B cell (primary cell): ENCODE measurements at regions not wholly inside any gene's neighbourhood (a gene's known extent, or its start where the extent isn't known, plus 50 kb on each side); places are given as distances from the start of the nearest gene placed in this dataset.
A peak's percentile ranks its signal among the peaks of the same experiment; 100 is the strongest.

Source experiments
- ATAC-seq: fragments of 200-7000 bp; cut with Tn5 transposase; one replicate; pipeline ENCODE4 v1.10.0; 2021; ENCODE audit warnings: low read depth, mild to moderate bottlenecking, moderate number of reproducible peaks, moderate library complexity
- CTCF ChIA-PET: fragments of 350-600 bp; sonication (Branson Sonifier 250); formaldehyde crosslinking; loops from one replicate; lab custom pipeline; 2021; ENCODE audit warnings: antibody characterized with exemption, inconsistent platforms; lab: Charles Lee
- POLR2A ChIA-PET: fragments of 350-600 bp; sonication (Branson Sonifier 250); formaldehyde crosslinking; loops from one replicate; lab custom pipeline; 2021; ENCODE audit warnings: antibody characterized with exemption; lab: Charles Lee
- DNase-seq: peaks from one replicate; pipeline ENCODE4 v3.0.0; 2013
- H2AFZ ChIP-seq: 2 replicates; pipeline ENCODE4 v1.6.1; 2012; ENCODE audit warnings: mild to moderate bottlenecking, low read depth, low read length; ENCODE audit not compliant: insufficient read depth, poor library complexity, severe bottlenecking
- H3K27ac ChIP-seq, 2 donors: 1 replicate in 1 of 2; 2 replicates in 1 of 2; pipeline ENCODE4 v1.5.1; 2012 to 2013; ENCODE audit warnings: low read length in 2 of 2, mild to moderate bottlenecking in 2 of 2, moderate library complexity in 1 of 2
- H3K27me3 ChIP-seq, 4 experiments: fragments of 200-600 bp in 1 of 4; sonication (generic) in 1 of 4; replicated peaks in 1 of 4; 1 replicate in 2 of 4; 2 replicates in 2 of 4; pipeline versions ENCODE4 v1.6.1 to v1.7.0; 2013 to 2016; ENCODE audit warnings: low read length in 3 of 4, mild to moderate bottlenecking in 2 of 4, mixed read lengths in 1 of 4, moderate library complexity in 1 of 4; ENCODE audit not compliant: insufficient read depth in 4 of 4, control insufficient read depth in 3 of 4; ENCODE audit errors: control extremely low read depth in 1 of 4
- H3K36me3 ChIP-seq, 2 experiments: replicated peaks in 1 of 2; 1 replicate in 1 of 2; 2 replicates in 1 of 2; pipeline versions ENCODE4 v1.6.1 to v1.7.1; 2013; ENCODE audit warnings: low read length in 1 of 2; ENCODE audit not compliant: insufficient read depth in 2 of 2, control insufficient read depth in 1 of 2; ENCODE audit errors: control extremely low read depth in 1 of 2, extremely low read depth in 1 of 2
- H3K4me1 ChIP-seq, 2 donors: fragments of 200-600 bp in 1 of 2; sonication (generic) in 1 of 2; 1 replicate in 1 of 2; 2 replicates in 1 of 2; pipeline versions ENCODE4 v1.5.1 to v1.6.1; 2013 to 2017; ENCODE audit warnings: low read length in 2 of 2; ENCODE audit not compliant: control insufficient read depth in 2 of 2, insufficient read depth in 2 of 2
- H3K4me2 ChIP-seq: replicated peaks from 2 replicates; pipeline ENCODE3; 2012; ENCODE audit warnings: mild to moderate bottlenecking, low read depth, low read length; ENCODE audit not compliant: poor library complexity, severe bottlenecking
- H3K4me3 ChIP-seq, 5 experiments: fragments of 200-600 bp in 1 of 5; sonication (generic) in 1 of 5; 1 replicate in 3 of 5; 2 replicates in 2 of 5; pipeline versions ENCODE4 v1.5.1 to v1.7.0; 2011 to 2016; ENCODE audit warnings: low read length in 4 of 5, mild to moderate bottlenecking in 4 of 5, low read depth in 2 of 5, control low read depth in 1 of 5, moderate library complexity in 1 of 5; ENCODE audit not compliant: insufficient read depth in 1 of 5; ENCODE audit errors: control extremely low read depth in 1 of 5, extremely low read depth in 1 of 5
- H3K79me2 ChIP-seq: fragments of 200-600 bp; sonication (generic); one replicate; pipeline ENCODE4 v1.6.0; 2016; ENCODE audit warnings: low read length; ENCODE audit not compliant: control insufficient read depth, insufficient read depth
- H3K9ac ChIP-seq: fragments of 200-600 bp; sonication (generic); 2 replicates; pipeline ENCODE4 v1.6.1; 2017; ENCODE audit warnings: mild to moderate bottlenecking, low read length, moderate library complexity
- H3K9me3 ChIP-seq, 3 donors: one replicate each; pipeline versions ENCODE4 v1.6.1 to v1.7.1; 2013; ENCODE audit warnings: low read length in 2 of 3; ENCODE audit not compliant: control insufficient read depth in 2 of 3, insufficient read depth in 1 of 3; ENCODE audit errors: control extremely low read depth in 1 of 3
- H4K20me1 ChIP-seq: 2 replicates; pipeline ENCODE4 v1.6.0; 2012; ENCODE audit warnings: mild to moderate bottlenecking, low read length; ENCODE audit not compliant: insufficient read depth, control insufficient read depth, poor library complexity, severe bottlenecking
- H3K27ac Mint-ChIP-seq: one replicate; pipeline ENCODE4 v1.8.0; 2021; ENCODE audit warnings: mixed read lengths
- H3K27me3 Mint-ChIP-seq: one replicate; pipeline ENCODE4 v1.8.0; 2021; ENCODE audit warnings: mixed read lengths
- H3K4me1 Mint-ChIP-seq: one replicate; pipeline ENCODE4 v1.8.0; 2021; ENCODE audit warnings: mixed read lengths
- H3K4me3 Mint-ChIP-seq: one replicate; pipeline ENCODE4 v1.8.0; 2021; ENCODE audit warnings: mixed read lengths
- H3K9me3 Mint-ChIP-seq: one replicate; pipeline ENCODE4 v1.8.0; 2022; ENCODE audit warnings: mixed read lengths; ENCODE audit not compliant: insufficient read depth
- CTCF ChIP-seq: fragments of 200-600 bp; IDR thresholded peaks from one replicate; pipeline ENCODE4 v1.8.0; 2022; ENCODE audit warnings: antibody characterized with exemption, mild to moderate bottlenecking
- EZH2 ChIP-seq: IDR thresholded peaks from 2 replicates; pipeline ENCODE4 v1.6.1; 2012; ENCODE audit warnings: borderline replicate concordance, low read depth, mild to moderate bottlenecking, moderate library complexity, low read length; ENCODE audit not compliant: insufficient read depth, poor library complexity, severe bottlenecking
- WGBS: methylation state at CpG from one replicate; pipeline ENCODE4 v1.1.5; 2013; ENCODE audit warnings: missing lambda C conversion rate; ENCODE audit not compliant: insufficient coverage; 5-methylcytosine and 5-hydroxymethylcytosine counted together
- intact Hi-C: fragments of 100-400 bp; cut with micrococcal nuclease; formaldehyde crosslinking; loops from one replicate; pipeline ENCODE4 v1.10.0; 2022

DNA sequence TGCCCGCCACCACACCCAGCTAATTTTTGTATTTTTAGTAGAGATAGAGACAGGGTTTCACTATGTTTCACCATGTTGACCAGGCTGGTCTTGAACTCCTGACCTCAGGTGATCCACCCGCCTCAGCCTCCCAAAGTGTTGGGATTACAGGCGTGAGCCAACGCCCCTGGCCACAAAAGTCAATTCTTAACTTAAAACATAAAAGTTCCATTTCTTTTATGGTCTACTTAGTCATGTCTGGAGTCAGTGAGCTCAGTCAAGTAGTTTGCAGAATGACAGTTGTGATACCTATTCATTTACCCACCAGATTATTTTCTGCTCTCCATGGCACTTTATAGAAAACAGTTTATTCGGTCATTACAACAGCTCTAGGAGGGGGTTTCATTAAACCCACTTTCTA lies 103.1 kb upstream of the ESR1 start:
- no peak overlapping the region for H3K4me3 ChIP-seq
- H4K20me1 ChIP-seq = no peaks in the 10 kb centered on the region
- no peaks in the 10 kb centered on the region for H3K9me3 Mint-ChIP-seq
- no peak for DNase-seq
- H3K9me3 ChIP-seq = no peaks in the 10 kb centered on the region
- CTCF ChIA-PET = interaction anchor here (1.0 kb wide), 1 partner anchor 14 kb away, joined by 4 read pairs; no protein-coding TSS in a partner anchor
- H3K4me1 ChIP-seq = peaks cover 13 to 27% of the 10 kb centered on the region in 2 donors
- H3K36me3 ChIP-seq = no peaks in the 10 kb centered on the region
- no peaks in the 10 kb centered on the region for H3K27me3 Mint-ChIP-seq
- no CpG with 5 or more reads among the region's 5 CpGs for WGBS
- no peak overlapping the region for H3K4me3 Mint-ChIP-seq
- intact Hi-C loops = no loop called here
- no peak overlapping the region for H3K27ac Mint-ChIP-seq
- H3K27ac ChIP-seq = no peak overlapping the region
- H3K4me1 Mint-ChIP-seq = peaks cover 28% of the 10 kb centered on the region
- no peak for ATAC-seq
- H3K27me3 ChIP-seq = no peaks in the 10 kb centered on the region
- H3K9ac ChIP-seq = no peak overlapping the region
- TF ChIP-seq CTCF = no peak
- no peak for TF ChIP-seq EZH2
- H3K79me2 ChIP-seq = no peaks in the 10 kb centered on the region
- H3K4me2 ChIP-seq = no peak overlapping the region
- POLR2A ChIA-PET = no interaction called here
- no peak overlapping the region for H2AFZ ChIP-seq

- WGBS = 92% methylated on average over 2 of the region's 6 CpGs
- Histone ChIP-seq H2AFZ (peak overlapping the region; percentile 22), H4K20me1 (no peaks in the 10 kb centered on the region), H3K4me3 (no peak overlapping the region), H3K27me3 (no peaks in the 10 kb centered on the region), H3K79me2 (no peaks in the 10 kb centered on the region), H3K36me3 (no peaks in the 10 kb centered on the region), H3K9ac (no peak overlapping the region), H3K27ac (no peak overlapping the region), H3K4me1 (peaks cover 13 to 23% of the 10 kb centered on the region in 2 donors), H3K4me2 (no peak overlapping the region), H3K9me3 (no peaks in the 10 kb centered on the region)
- Mint-ChIP-seq H3K27ac (no peak overlapping the region), H3K4me1 (peaks cover 24% of the 10 kb centered on the region), H3K4me3 (no peak overlapping the region), H3K9me3 (no peaks in the 10 kb centered on the region), H3K27me3 (no peaks in the 10 kb centered on the region)
- CTCF ChIA-PET = interaction anchor here (0.7 to 0.8 kb wide), 2 partner anchors 9 to 15 kb away, joined by 3 read pairs; no protein-coding TSS in a partner anchor
- POLR2A ChIA-PET = no interaction called here
- ATAC-seq = no peak
- DNase-seq = no peak
- TF ChIP-seq CTCF (no peak), EZH2 (no peak)
- intact Hi-C loops = no loop called here
These were observed 101.3 kb upstream of the ESR1 start for GRCh38 chr6:151705993-151706733.
